C4-2B (cell line): ENCODE measurements at regions not wholly inside any gene's neighbourhood (a gene's known extent, or its start where the extent isn't known, plus 50 kb on each side); places are given as distances from the start of the nearest gene placed in this dataset.

Source experiments
- H3K27ac ChIP-seq: fragments of 450-650 bp; 2 replicates; pipeline ENCODE4 v1.5.1; 2017
- ZFX ChIP-seq: fragments of 450-650 bp; IDR thresholded peaks from 2 replicates; pipeline ENCODE4 v1.6.1; 2017
- TF ChIP-seq, protein P1 (sequence below): fragments of 450-650 bp; conservative IDR thresholded peaks from 2 replicates; pipeline ENCODE4 v1.5.1; 2017; ENCODE audit warnings: mild to moderate bottlenecking

DNA sequence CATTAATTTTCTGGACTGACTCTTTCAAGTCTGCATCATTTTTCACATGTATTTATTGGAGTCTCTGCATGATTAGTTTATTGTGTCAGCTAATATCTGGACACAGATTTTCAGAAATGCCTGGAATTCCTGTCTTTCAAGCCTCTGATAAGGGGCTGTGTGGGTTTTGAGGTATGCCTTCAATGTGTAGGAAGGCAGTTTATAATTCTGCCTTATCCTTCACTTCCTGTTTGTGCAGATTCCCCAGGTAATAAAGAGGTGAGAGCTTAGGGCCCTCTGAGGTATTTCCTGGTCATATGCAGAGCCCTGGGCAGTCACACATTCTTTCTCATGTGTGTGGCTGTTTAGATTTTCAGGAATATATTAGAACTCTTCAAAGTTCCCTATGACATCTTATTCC lies 79.4 kb upstream of the PRKCQ start:
- TF ChIP-seq, protein P1, sequence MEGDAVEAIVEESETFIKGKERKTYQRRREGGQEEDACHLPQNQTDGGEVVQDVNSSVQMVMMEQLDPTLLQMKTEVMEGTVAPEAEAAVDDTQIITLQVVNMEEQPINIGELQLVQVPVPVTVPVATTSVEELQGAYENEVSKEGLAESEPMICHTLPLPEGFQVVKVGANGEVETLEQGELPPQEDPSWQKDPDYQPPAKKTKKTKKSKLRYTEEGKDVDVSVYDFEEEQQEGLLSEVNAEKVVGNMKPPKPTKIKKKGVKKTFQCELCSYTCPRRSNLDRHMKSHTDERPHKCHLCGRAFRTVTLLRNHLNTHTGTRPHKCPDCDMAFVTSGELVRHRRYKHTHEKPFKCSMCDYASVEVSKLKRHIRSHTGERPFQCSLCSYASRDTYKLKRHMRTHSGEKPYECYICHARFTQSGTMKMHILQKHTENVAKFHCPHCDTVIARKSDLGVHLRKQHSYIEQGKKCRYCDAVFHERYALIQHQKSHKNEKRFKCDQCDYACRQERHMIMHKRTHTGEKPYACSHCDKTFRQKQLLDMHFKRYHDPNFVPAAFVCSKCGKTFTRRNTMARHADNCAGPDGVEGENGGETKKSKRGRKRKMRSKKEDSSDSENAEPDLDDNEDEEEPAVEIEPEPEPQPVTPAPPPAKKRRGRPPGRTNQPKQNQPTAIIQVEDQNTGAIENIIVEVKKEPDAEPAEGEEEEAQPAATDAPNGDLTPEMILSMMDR: no peak
- TF ChIP-seq ZFX: no peak
- no peak overlapping the region for H3K27ac ChIP-seq

- H3K27ac ChIP-seq: no peak overlapping the region
- TF ChIP-seq, protein P1: no peak
- TF ChIP-seq ZFX: no peak
Measured at GRCh38 chr10:6657669-6658068, 77.6 kb upstream of the PRKCQ start.

DNA sequence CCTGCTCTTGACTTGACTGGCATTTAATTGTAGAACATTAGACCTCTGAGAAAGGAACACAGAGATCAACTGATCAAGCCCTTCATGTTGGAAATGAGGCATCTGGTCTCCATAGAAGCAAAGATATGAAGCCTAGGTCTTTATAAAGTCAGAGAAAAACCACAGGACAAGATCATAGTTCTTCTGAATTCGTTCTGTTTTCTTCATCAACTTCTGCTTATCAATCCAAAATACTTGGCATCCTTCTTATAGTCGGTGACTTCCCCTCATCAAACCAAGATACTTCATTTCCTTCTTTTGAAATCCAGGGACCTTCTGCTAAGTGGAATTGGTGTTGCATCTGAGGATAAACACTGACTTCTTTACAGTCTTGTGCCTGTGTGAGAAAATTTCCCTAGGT lies 77.1 kb upstream of the PRKCQ start:
- H3K27ac ChIP-seq: no peak overlapping the region
- TF ChIP-seq ZFX: no peak
- TF ChIP-seq, protein P1: no peak

GRCh38 chr10:6654571-6654970 lies 74.5 kb upstream of the PRKCQ start:
- no peak for TF ChIP-seq ZFX
- TF ChIP-seq, protein P1: no peak
- H3K27ac ChIP-seq: no peak overlapping the region

DNA sequence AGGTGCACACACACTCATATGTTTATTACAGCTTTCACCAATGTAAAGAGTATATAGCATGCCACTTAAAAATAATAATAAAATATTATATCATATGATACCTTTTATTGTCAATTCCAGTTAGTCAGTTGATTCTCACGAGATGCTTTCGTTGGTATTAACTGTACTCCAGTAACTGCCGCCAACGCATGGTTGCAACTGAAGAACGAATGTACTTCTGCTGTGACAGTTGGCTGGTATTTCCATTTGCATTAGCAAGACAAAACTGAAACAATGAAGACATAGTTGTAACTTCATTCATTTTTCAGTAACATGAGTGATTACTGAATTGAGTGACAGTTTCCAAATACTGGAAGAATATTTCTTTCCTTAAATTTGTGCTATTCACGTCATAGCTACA lies 70.5 kb upstream of the PRKCQ start:
- no peak for TF ChIP-seq ZFX
- TF ChIP-seq, protein P1: no peak
- no peak overlapping the region for H3K27ac ChIP-seq

- TF ChIP-seq ZFX: no peak
- TF ChIP-seq, protein P1: no peak
- no peak overlapping the region for H3K27ac ChIP-seq
Measured at GRCh38 chr10:6649903-6650302, 69.8 kb upstream of the PRKCQ start.

GRCh38 chr10:6648894-6649720 lies 69.0 kb upstream of the PRKCQ start:
- H3K27ac ChIP-seq: no peak overlapping the region

More at GRCh38 chr10:6648894-6649720, 69.0 kb upstream of the PRKCQ start:
- TF ChIP-seq, protein P1: no peak
- no peak for TF ChIP-seq ZFX
